HL-60 (cell line): ENCODE measurements at regions not wholly inside any gene's neighbourhood (a gene's known extent, or its start where the extent isn't known, plus 50 kb on each side); places are given as distances from the start of the nearest gene placed in this dataset.

ENCODE experiments used
- DNase-seq, 2 experiments: peaks; one replicate each; pipeline ENCODE4 v3.0.0-alpha.2; 2010 to 2020; ENCODE audit warnings: low read depth in 1 of 2, low spot score in 1 of 2
- H3K27ac ChIP-seq: fragments of 250-450 bp; sonication (Bioruptor Pico); replicated peaks from 2 replicates; pipeline ENCODE4 v1.5.1; 2020; ENCODE audit warnings: mild to moderate bottlenecking, moderate library complexity
- H3K27me3 ChIP-seq: fragments of 250-450 bp; sonication (Bioruptor Pico); 2 replicates; pipeline ENCODE4 v1.5.1; 2021; ENCODE audit warnings: mild to moderate bottlenecking, moderate library complexity; ENCODE audit not compliant: insufficient read depth, poor library complexity, severe bottlenecking
- H3K4me3 ChIP-seq: replicated peaks from 2 replicates; pipeline ENCODE4 v1.5.1; 2011; ENCODE audit warnings: mild to moderate bottlenecking, control low read depth, low read length; ENCODE audit not compliant: insufficient read depth
- CTCF ChIP-seq: IDR thresholded peaks from one replicate; pipeline ENCODE4 v1.5.1; 2011; ENCODE audit warnings: low read length, control low read depth, inconsistent platforms; ENCODE audit not compliant: insufficient read depth
- GABPA ChIP-seq: IDR thresholded peaks from 2 replicates; pipeline ENCODE4 v1.6.1; 2012; ENCODE audit warnings: low read depth
- POLR2AphosphoS5 ChIP-seq: IDR thresholded peaks from 2 replicates; pipeline ENCODE4 v1.6.1; 2012; ENCODE audit warnings: low read depth
- REST ChIP-seq: IDR thresholded peaks from 2 replicates; pipeline ENCODE4 v1.6.1; 2012; ENCODE audit warnings: low read depth; ENCODE audit not compliant: insufficient replicate concordance
- SPI1 ChIP-seq: IDR thresholded peaks from 2 replicates; pipeline ENCODE4 v1.6.1; 2012; ENCODE audit warnings: low read depth, mild to moderate bottlenecking, borderline replicate concordance

DNA sequence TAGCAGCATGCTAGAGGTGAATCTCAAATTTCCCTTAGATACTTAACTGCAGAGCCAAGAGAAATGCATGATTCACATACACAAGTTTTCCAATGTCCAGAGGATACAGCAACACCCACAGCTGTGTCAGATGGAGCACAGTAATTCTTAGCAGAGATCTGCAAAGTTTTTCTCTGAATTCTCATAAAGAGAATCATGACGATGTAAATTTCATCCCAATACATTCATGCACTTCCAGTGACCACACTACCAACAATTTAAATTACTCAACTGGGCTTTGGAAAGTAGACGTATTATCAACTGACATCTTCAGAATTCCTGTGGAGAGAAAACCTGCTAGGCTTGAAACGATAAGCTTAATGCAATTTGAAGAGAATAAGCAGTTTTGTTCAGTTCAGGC is 378.8 kb upstream of the TLE4 start:
- no peak for TF ChIP-seq SPI1
- TF ChIP-seq CTCF: no peak
- no peak for TF ChIP-seq REST
- TF ChIP-seq GABPA: no peak
- TF ChIP-seq POLR2AphosphoS5: no peak
- DNase-seq: no peak
- Histone ChIP-seq H3K27ac (no peak overlapping the region), H3K27me3 (no peaks in the 10 kb centered on the region), H3K4me3 (no peak overlapping the region)

DNA sequence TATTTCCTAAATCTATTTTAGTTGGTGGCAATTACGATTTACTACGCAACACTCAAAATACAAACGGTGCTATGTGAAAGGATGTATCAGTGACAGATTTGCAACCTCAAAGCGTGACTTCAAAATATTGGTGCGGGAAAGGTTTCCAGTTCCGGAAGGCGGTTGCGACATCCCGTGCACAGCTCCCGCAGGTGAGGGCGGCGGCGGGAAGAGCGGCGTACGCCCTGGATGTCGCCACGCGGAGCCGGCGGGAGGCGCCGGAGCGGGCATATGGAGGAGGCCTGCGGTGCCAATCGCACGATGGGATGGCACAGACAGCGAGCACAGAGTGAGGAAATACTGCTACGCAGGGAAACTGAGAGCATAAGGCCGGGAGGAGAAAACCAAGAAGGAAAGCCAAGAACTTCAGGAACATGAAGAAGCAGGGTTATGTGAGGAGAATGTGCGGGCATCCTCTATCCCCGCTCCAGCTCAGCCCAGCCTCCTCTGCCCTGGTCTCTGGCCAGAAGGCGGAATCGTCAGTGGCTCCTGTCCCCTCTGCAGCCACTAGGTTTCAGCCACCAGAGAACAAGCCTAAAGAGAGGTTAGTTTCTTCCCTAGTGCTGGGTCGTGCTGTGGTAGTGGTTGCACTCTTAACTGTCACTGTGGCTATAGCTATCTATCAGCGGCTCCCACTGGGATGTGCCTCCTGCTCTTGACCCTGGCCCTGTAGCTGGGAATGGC is 378.1 kb upstream of the TLE4 start:
- Histone ChIP-seq H3K4me3 (no peak overlapping the region), H3K27me3 (no peaks in the 10 kb centered on the region), H3K27ac (no peak overlapping the region)
- DNase-seq: no peak
- TF ChIP-seq SPI1: no peak
- no peak for TF ChIP-seq REST
- no peak for TF ChIP-seq GABPA
- no peak for TF ChIP-seq POLR2AphosphoS5
- TF ChIP-seq CTCF: no peak

DNA sequence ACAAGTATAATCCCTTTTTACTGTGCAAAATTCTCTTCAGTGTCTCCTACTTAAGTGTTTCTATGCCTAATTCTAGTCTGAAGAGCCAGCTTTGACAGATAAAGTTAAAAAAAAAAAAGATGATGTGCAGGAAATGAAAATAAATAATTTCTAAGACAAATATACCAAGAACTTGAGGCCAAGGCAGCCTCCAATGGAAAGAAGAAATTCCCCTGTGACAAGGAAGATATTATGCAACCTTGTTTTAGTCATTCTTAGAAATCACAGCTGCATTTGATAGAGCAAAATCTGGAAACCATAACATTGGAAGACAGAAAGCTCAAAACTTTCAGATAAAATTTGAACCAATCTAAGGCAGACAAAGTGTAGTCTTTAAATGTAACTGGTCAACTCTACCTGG is 375.9 kb upstream of the TLE4 start:
- no peak for DNase-seq
- Histone ChIP-seq H3K27me3 (no peaks in the 10 kb centered on the region), H3K4me3 (no peak overlapping the region), H3K27ac (no peak overlapping the region)
- TF ChIP-seq CTCF: no peak
- TF ChIP-seq REST: no peak
- no peak for TF ChIP-seq POLR2AphosphoS5
- no peak for TF ChIP-seq SPI1
- TF ChIP-seq GABPA: no peak
